Tibial nerve (tissue), 4 donors: ENCODE measurements at regions not wholly inside any gene's neighbourhood (a gene's known extent, or its start where the extent isn't known, plus 50 kb on each side); places are given as distances from the start of the nearest gene placed in this dataset.

Source experiments
- EP300 ChIP-seq, 2 donors: sonication (generic); formaldehyde crosslinking; IDR thresholded peaks; one replicate each; pipeline ENCODE4 v1.6.1; 2017; ENCODE audit warnings: antibody characterized with exemption in 2 of 2, mild to moderate bottlenecking in 1 of 2
- TF ChIP-seq, protein P1 (sequence below), 5 experiments: fragments of 200-600 bp in 3 of 5; fragments of 450-650 bp in 2 of 5; sonication (generic) in 3 of 5; IDR thresholded peaks; one replicate each; pipeline ENCODE4 v1.5.1; 2016 to 2019; ENCODE audit warnings: antibody characterized with exemption in 5 of 5, mild to moderate bottlenecking in 3 of 5, moderate library complexity in 2 of 5

DNA sequence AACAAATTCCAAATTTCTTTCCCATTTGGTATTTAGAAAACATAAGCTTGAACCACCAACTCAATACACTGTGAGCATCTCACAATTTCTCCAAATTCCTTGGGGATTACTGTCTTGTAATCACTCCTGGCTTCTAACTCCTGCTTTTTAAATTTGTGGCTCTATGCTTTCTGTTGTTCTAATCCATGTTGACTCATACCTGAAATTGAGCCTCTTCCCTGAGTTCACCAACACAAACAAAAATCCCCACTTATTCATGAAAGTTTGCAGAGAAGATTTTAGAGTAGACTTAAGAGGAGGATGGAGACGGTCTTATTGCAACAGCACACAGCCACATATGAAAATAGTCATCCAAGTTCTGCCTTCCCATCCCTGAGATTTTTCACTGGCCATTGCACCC lies 252.5 kb downstream of the PTEN start:
- TF ChIP-seq, protein P1, sequence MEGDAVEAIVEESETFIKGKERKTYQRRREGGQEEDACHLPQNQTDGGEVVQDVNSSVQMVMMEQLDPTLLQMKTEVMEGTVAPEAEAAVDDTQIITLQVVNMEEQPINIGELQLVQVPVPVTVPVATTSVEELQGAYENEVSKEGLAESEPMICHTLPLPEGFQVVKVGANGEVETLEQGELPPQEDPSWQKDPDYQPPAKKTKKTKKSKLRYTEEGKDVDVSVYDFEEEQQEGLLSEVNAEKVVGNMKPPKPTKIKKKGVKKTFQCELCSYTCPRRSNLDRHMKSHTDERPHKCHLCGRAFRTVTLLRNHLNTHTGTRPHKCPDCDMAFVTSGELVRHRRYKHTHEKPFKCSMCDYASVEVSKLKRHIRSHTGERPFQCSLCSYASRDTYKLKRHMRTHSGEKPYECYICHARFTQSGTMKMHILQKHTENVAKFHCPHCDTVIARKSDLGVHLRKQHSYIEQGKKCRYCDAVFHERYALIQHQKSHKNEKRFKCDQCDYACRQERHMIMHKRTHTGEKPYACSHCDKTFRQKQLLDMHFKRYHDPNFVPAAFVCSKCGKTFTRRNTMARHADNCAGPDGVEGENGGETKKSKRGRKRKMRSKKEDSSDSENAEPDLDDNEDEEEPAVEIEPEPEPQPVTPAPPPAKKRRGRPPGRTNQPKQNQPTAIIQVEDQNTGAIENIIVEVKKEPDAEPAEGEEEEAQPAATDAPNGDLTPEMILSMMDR (IDR thresholded peaks at IDR 0.05) = no peak
- no peak for TF ChIP-seq EP300 (IDR thresholded peaks at IDR 0.05)
